Neural progenitor cell (in vitro differentiated cells): ENCODE measurements at regions not wholly inside any gene's neighbourhood (a gene's known extent, or its start where the extent isn't known, plus 50 kb on each side); places are given as distances from the start of the nearest gene placed in this dataset.

Experiments
- CTCF ChIP-seq: fragments of 200-600 bp; sonication (generic); IDR thresholded peaks from 2 replicates; pipeline ENCODE4 v1.5.1; 2017; ENCODE audit warnings: antibody characterized with exemption, mild to moderate bottlenecking
- EZH2 ChIP-seq: fragments of 200-600 bp; sonication (generic); IDR thresholded peaks from 2 replicates; pipeline ENCODE4 v1.6.1; 2017; ENCODE audit warnings: antibody characterized with exemption, mild to moderate bottlenecking, moderate library complexity

- TF ChIP-seq CTCF (no peak), EZH2 (no peak)
Measured at GRCh38 chr21:36237441-36237840, 80.8 kb downstream of the DOP1B start.
